CD14-positive monocyte (primary cell): ENCODE measurements at regions not wholly inside any gene's neighbourhood (a gene's known extent, or its start where the extent isn't known, plus 50 kb on each side); places are given as distances from the start of the nearest gene placed in this dataset.
A peak's percentile ranks its signal among the peaks of the same experiment; 100 is the strongest.
"Not testable (repeated sequence)": the region's sequence is repeated elsewhere in the genome, so short reads cannot be mapped to it uniquely, and the experiment has no call there.

Experiments used
- DNase-seq, 3 donors: peaks; one replicate each; pipeline ENCODE4 v3.0.0-alpha.2; 2011 to 2022
- H2AFZ ChIP-seq: 2 replicates; pipeline ENCODE4 v1.6.0; 2012; ENCODE audit warnings: mild to moderate bottlenecking, low read depth, low read length, inconsistent platforms; ENCODE audit not compliant: insufficient read depth, poor library complexity, severe bottlenecking
- H3K27ac ChIP-seq, 2 donors: 1 replicate in 1 of 2; 2 replicates in 1 of 2; pipeline ENCODE4 v1.5.1; 2012 to 2013; ENCODE audit warnings: low read length in 2 of 2, control low read depth in 1 of 2, inconsistent platforms in 1 of 2, low read depth in 1 of 2, mild to moderate bottlenecking in 1 of 2
- H3K27me3 ChIP-seq, 2 donors: one replicate each; pipeline versions ENCODE4 v1.6.0 to v1.6.1; 2011 to 2013; ENCODE audit warnings: low read length in 2 of 2; ENCODE audit not compliant: control insufficient read depth in 2 of 2, insufficient read depth in 2 of 2
- H3K36me3 ChIP-seq, 2 donors: replicated peaks in 1 of 2; 1 replicate in 1 of 2; 2 replicates in 1 of 2; pipeline versions ENCODE4 v1.5.1 to v1.6.1; 2012 to 2013; ENCODE audit warnings: low read length in 2 of 2, control low read depth in 1 of 2, inconsistent platforms in 1 of 2, mild to moderate bottlenecking in 1 of 2; ENCODE audit not compliant: insufficient read depth in 2 of 2, control insufficient read depth in 1 of 2
- H3K4me1 ChIP-seq, 2 donors: 1 replicate in 1 of 2; 2 replicates in 1 of 2; pipeline versions ENCODE4 v1.5.1 to v1.6.1; 2012 to 2013; ENCODE audit warnings: low read length in 2 of 2, control low read depth in 1 of 2, inconsistent platforms in 1 of 2, mild to moderate bottlenecking in 1 of 2, moderate library complexity in 1 of 2; ENCODE audit not compliant: insufficient read depth in 2 of 2, control insufficient read depth in 1 of 2
- H3K4me2 ChIP-seq: replicated peaks from 2 replicates; pipeline ENCODE3; 2012; ENCODE audit warnings: low read length, moderate library complexity, mild to moderate bottlenecking; ENCODE audit not compliant: poor library complexity, severe bottlenecking; ENCODE audit errors: extremely low read depth
- H3K4me3 ChIP-seq, 3 experiments: fragments of 200-600 bp in 1 of 3; sonication (generic) in 1 of 3; replicated peaks in 1 of 3; 1 replicate in 2 of 3; 2 replicates in 1 of 3; pipeline ENCODE4 v1.5.1; 2011 to 2013; ENCODE audit warnings: low read length in 3 of 3, mild to moderate bottlenecking in 3 of 3, control low read depth in 2 of 3, low read depth in 2 of 3, inconsistent platforms in 1 of 3, moderate library complexity in 1 of 3
- H3K79me2 ChIP-seq: 2 replicates; pipeline ENCODE4 v1.6.0; 2012; ENCODE audit warnings: mild to moderate bottlenecking, control low read depth, inconsistent platforms, low read length, moderate library complexity; ENCODE audit not compliant: insufficient read depth
- H3K9ac ChIP-seq: 2 replicates; pipeline ENCODE4 v1.6.0; 2017; ENCODE audit warnings: low read length, mild to moderate bottlenecking; ENCODE audit not compliant: insufficient read depth, poor library complexity, severe bottlenecking
- H3K9me3 ChIP-seq, 2 donors: replicated peaks in 1 of 2; 1 replicate in 1 of 2; 2 replicates in 1 of 2; pipeline versions ENCODE4 v1.5.1 to v1.6.1; 2012 to 2013; ENCODE audit warnings: low read length in 2 of 2, control low read depth in 1 of 2; ENCODE audit not compliant: control insufficient read depth in 1 of 2, insufficient read depth in 1 of 2
- H4K20me1 ChIP-seq: 2 replicates; pipeline ENCODE4 v1.6.0; 2012; ENCODE audit warnings: mild to moderate bottlenecking, low read length, control low read depth, moderate library complexity; ENCODE audit not compliant: insufficient read depth
- H3K27ac Mint-ChIP-seq, 7 donors: one replicate each; pipeline ENCODE4 v1.8.0; 2020; ENCODE audit warnings: mild to moderate bottlenecking in 7 of 7, mixed read lengths in 7 of 7, moderate library complexity in 6 of 7, inconsistent platforms in 2 of 7
- H3K27me3 Mint-ChIP-seq, 3 donors: one replicate each; pipeline ENCODE4 v1.8.0; 2021 to 2022; ENCODE audit warnings: low read depth in 3 of 3, mild to moderate bottlenecking in 3 of 3, mixed read lengths in 3 of 3, moderate library complexity in 3 of 3, inconsistent platforms in 1 of 3
- H3K36me3 Mint-ChIP-seq, 2 donors: one replicate each; pipeline ENCODE4 v1.8.0; 2020; ENCODE audit warnings: mixed read lengths in 2 of 2, inconsistent platforms in 1 of 2, mild to moderate bottlenecking in 1 of 2
- H3K4me1 Mint-ChIP-seq: one replicate; pipeline ENCODE4 v1.8.0; 2020; ENCODE audit warnings: mild to moderate bottlenecking, mixed read lengths
- H3K4me3 Mint-ChIP-seq, 2 donors: one replicate each; pipeline ENCODE4 v1.8.0; 2020; ENCODE audit warnings: mild to moderate bottlenecking in 2 of 2, mixed read lengths in 2 of 2, moderate library complexity in 1 of 2
- H3K9me3 Mint-ChIP-seq, 7 donors: one replicate each; pipeline ENCODE4 v1.8.0; 2020 to 2022; ENCODE audit warnings: mixed read lengths in 7 of 7, mild to moderate bottlenecking in 6 of 7, moderate library complexity in 6 of 7, inconsistent platforms in 2 of 7
- CTCF ChIP-seq: fragments of 200-600 bp; IDR thresholded peaks from one replicate; pipeline ENCODE4 v1.8.0; 2022; ENCODE audit warnings: antibody characterized with exemption, mild to moderate bottlenecking
- WGBS: methylation state at CpG from one replicate; pipeline ENCODE4 v1.1.5; 2013; ENCODE audit warnings: missing lambda C conversion rate; ENCODE audit not compliant: insufficient coverage; 5-methylcytosine and 5-hydroxymethylcytosine counted together
- intact Hi-C, 2 donors: fragments of 100-400 bp; cut with micrococcal nuclease; formaldehyde crosslinking; loops; one replicate each; pipeline versions ENCODE4 v1.15.0 to v1.15.1; 2023

- Histone ChIP-seq H3K4me3 (peak overlapping the region in 1 of 3 experiments; percentile 11), H4K20me1 (no peaks in the 10 kb centered on the region), H3K27me3 (no peaks in the 10 kb centered on the region), H2AFZ (no peak overlapping the region), H3K36me3 (no peaks in the 10 kb centered on the region), H3K4me2 (no peak overlapping the region), H3K4me1 (peaks cover 2 to 11% of the 10 kb centered on the region in 2 donors), H3K9me3 (peaks cover 20% of the 10 kb centered on the region in 2 donors), H3K79me2 (no peaks in the 10 kb centered on the region), H3K9ac (no peak overlapping the region), H3K27ac (no peak overlapping the region)
- Mint-ChIP-seq H3K4me1 (peaks cover 24% of the 10 kb centered on the region), H3K9me3 (peaks cover 20 to 38% (median 33%) of the 10 kb centered on the region in 7 donors), H3K4me3 (no peak overlapping the region), H3K27me3 (no peaks in the 10 kb centered on the region), H3K27ac (no peak overlapping the region), H3K36me3 (peaks cover 9 to 29% of the 10 kb centered on the region in 2 donors)
- intact Hi-C loops, result no loop called here
- WGBS, result 100% methylated on average over 1 of the region's 5 CpGs
- no peak for DNase-seq
- no peak for TF ChIP-seq CTCF
Measured at GRCh38 chr6:25157842-25158241, 121.3 kb upstream of the CARMIL1 start.

GRCh38 chr6:25160134-25160533 is 119.0 kb upstream of the CARMIL1 start:
- H3K9ac ChIP-seq, result not testable (repeated sequence)
- peaks cover 11 to 30% of the 10 kb centered on the region in 2 donors for H3K36me3 Mint-ChIP-seq
- H3K9me3 ChIP-seq, result peaks cover 20% of the 10 kb centered on the region in 2 donors

More at GRCh38 chr6:25160134-25160533, 119.0 kb upstream of the CARMIL1 start:
- H3K4me3 ChIP-seq, intact Hi-C loops, H2AFZ ChIP-seq, DNase-seq, H3K79me2 ChIP-seq, H3K4me3 Mint-ChIP-seq, H3K36me3 ChIP-seq, H4K20me1 ChIP-seq, H3K27me3 ChIP-seq, H3K27ac Mint-ChIP-seq, H3K27ac ChIP-seq, H3K27me3 Mint-ChIP-seq, H3K4me2 ChIP-seq: not testable (repeated sequence)
- peaks cover 22 to 42% (median 38%) of the 10 kb centered on the region in 7 donors for H3K9me3 Mint-ChIP-seq
- H3K4me1 ChIP-seq, result peaks cover 5 to 11% of the 10 kb centered on the region in 2 donors
- peaks cover 30% of the 10 kb centered on the region for H3K4me1 Mint-ChIP-seq
